ENCODE measurements at regions not wholly inside any gene's neighbourhood (a gene's known extent, or its start where the extent isn't known, plus 50 kb on each side); places are given as distances from the start of the nearest gene placed in this dataset.
"Not testable (repeated sequence)": the region's sequence is repeated elsewhere in the genome, so short reads cannot be mapped to it uniquely, and the experiment has no call there.

DNA sequence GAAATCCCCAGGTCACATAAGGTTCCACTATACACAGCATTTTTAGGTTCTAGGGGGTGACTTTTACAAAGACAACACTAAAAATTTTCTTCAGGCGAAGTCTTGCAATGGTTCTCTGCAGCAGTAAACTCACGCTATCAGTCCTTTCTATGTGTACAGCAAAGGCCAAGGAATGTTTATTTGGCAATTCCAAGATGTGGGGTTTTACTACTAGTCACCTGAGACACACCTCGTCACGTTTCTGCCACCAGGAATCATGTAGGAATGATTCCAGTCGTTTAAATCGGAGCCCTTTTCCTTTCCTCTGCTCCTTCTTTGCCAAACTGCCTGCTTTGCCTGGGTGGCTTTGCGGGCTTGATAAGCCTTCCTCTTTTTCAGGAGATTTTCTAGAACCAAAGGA, 75.9 kb upstream of the ENPEP start:
- TF ChIP-seq TAF1 (IDR thresholded peaks at IDR 0.05; ENCODE audit: low read depth, low read length): no peak
- no peak for TF ChIP-seq POU2F2 (IDR thresholded peaks at IDR 0.05; ENCODE audit: low read depth, low read length)
- TF ChIP-seq PAX5 (IDR thresholded peaks at IDR 0.05; ENCODE audit: insufficient read depth, low read length, severe bottlenecking): no peak
- no peak for TF ChIP-seq POLR2A (IDR thresholded peaks at IDR 0.05; ENCODE audit: low read depth, low read length)
- no peak for FAIRE-seq
- DNase-seq (ENCODE audit: insufficient read length, low spot score): no peak

DNA sequence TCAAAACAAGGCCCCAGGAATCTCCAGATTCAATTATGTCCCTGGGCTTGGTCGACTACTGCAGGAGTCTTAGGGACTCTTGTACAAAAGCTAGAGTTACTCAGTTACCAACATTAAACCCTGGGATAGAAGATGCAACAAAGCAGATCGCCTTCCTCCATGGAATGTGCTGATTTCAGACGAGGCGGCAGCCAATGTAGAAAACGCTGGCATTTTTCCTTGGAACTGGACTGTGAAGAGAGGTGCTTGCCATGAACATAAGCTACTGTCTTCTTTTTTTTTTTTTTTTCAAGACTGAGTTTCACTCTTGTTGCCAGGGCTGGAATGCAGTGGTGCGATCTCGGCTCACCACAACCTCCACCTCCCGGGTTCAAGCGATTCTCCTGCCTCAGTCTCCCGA, 76.9 kb upstream of the ENPEP start:
- not testable (repeated sequence) for DNase-seq (ENCODE audit: insufficient read length, low spot score); FAIRE-seq

DNA sequence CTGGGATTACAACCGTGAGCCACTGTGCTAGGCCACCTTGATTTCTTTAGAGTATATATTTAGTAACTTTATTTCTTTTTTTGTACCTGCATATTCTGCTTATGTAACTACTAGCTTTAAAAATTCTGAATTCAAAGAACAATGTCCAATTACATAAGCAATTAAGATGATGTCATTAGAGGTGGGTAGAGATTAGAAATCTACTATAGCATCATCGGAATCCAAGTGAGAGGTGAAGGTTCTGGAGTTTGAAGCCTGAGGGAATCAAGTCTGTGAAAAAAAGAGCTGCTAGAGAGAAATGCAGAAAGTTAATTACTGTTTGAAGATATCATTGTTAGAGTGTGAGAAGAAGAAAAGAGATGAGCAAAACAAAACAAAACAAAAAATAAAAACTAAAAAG, 79.0 kb upstream of the ENPEP start:
- no peak for TF ChIP-seq POLR2AphosphoS5 (IDR thresholded peaks at IDR 0.05; ENCODE audit: low read depth, low read length)
- DNase-seq (ENCODE audit: insufficient read length, low spot score): no peak
- no peak for FAIRE-seq

DNA sequence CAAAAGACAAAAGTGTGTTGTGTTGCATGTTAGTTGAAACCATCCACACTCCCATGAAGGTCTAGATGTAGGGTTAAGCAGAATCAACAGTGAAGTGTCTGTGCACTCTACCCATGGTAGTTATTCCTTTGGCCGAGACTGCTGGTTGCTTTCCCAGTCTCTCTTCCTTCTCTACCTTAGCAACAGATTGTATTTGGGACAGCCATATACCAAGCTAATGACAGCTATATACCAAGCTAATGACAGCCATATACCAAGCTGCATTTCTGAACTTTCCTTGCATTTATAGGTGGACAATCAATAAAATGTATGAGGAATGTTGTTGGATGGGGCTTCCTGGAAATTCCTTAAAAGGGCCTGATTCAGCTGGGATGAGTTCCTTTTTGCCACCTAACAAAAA, 80.5 kb upstream of the ENPEP start:
- no peak for DNase-seq (ENCODE audit: insufficient read length, low spot score)
- TF ChIP-seq POU2F2 (IDR thresholded peaks at IDR 0.05; ENCODE audit: low read depth, low read length) (no peak), PAX5 (IDR thresholded peaks at IDR 0.05; ENCODE audit: insufficient read depth, low read length, severe bottlenecking) (no peak), SPI1 (IDR thresholded peaks at IDR 0.05; ENCODE audit: low read depth, low read length) (no peak), POLR2A (IDR thresholded peaks at IDR 0.05; ENCODE audit: low read depth, low read length) (no peak), TAF1 (IDR thresholded peaks at IDR 0.05; ENCODE audit: low read depth, low read length) (no peak), POLR2AphosphoS5 (IDR thresholded peaks at IDR 0.05; ENCODE audit: low read depth, low read length) (no peak)
- no peak for FAIRE-seq

DNA sequence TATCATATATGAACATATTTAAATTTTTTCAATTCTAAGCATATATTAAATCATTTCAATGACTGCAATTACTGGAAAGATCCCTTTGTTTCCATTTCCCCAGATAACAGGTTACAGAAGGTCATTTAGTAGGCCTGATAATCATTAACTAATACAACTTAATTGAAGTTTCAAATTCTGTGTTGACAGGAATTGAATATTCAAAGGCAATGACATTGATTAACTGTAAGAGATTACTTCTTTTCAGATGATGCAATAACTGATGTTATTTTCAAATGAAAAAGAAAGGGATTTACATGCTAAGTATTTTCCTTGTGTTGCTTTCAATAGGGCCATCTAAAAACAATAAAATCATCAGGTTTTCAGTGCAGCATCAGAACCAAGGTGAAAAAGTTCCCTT, 81.1 kb upstream of the ENPEP start:
- TF ChIP-seq POLR2AphosphoS5 (IDR thresholded peaks at IDR 0.05; ENCODE audit: low read depth, low read length) (no peak), SPI1 (IDR thresholded peaks at IDR 0.05; ENCODE audit: low read depth, low read length) (no peak), PAX5 (IDR thresholded peaks at IDR 0.05; ENCODE audit: insufficient read depth, low read length, severe bottlenecking) (no peak), TAF1 (IDR thresholded peaks at IDR 0.05; ENCODE audit: low read depth, low read length) (no peak), POLR2A (IDR thresholded peaks at IDR 0.05; ENCODE audit: low read depth, low read length) (no peak)
- FAIRE-seq (no peak), DNase-seq (ENCODE audit: insufficient read length, low spot score) (no peak)

DNA sequence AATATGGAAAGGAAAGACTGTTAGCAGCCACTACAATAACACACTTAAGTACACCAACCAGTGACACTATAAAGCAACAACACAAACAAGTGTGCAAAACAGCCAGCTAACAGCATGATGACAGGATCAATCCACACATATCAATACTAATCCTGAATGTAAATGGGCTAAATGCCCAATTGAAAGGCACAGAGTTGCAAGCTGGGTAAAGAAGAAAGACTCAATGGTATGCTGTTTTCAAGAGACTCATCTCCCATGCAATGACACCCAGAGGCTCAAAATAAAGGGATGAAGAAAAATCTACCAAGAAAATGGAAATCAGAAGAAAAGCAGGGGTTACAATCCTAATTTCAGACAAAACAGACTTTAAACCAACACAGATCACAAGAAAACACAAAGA, 94.2 kb upstream of the ENPEP start:
- FAIRE-seq (no peak), DNase-seq (ENCODE audit: insufficient read length, low spot score) (no peak)
- TF ChIP-seq TAF1 (IDR thresholded peaks at IDR 0.05; ENCODE audit: low read depth, low read length) (no peak), SPI1 (IDR thresholded peaks at IDR 0.05; ENCODE audit: low read depth, low read length) (no peak), POLR2AphosphoS5 (IDR thresholded peaks at IDR 0.05; ENCODE audit: low read depth, low read length) (no peak), POU2F2 (IDR thresholded peaks at IDR 0.05; ENCODE audit: low read depth, low read length) (no peak), POLR2A (IDR thresholded peaks at IDR 0.05; ENCODE audit: low read depth, low read length) (no peak), PAX5 (IDR thresholded peaks at IDR 0.05; ENCODE audit: insufficient read depth, low read length, severe bottlenecking) (no peak)

DNA sequence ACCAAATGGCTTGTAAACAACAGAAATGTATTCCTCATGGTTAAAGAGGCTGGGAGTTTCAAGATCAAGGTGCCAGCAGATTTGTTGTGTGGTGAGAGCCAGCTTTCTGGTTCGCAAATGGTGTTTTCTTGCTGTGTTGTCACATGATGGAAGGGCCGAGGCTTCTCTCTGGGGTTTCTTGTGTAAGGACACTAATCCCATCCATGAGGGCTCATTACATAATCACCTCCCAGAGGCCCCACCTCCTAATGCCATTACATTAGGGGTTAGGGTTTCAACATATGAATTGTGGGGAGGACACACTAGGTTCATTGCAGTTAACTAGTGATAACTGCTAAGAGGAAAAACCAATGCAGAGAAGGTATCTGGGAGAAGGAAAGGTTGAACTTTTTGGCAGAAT, 103.5 kb upstream of the ENPEP start:
- TF ChIP-seq POU2F2 (IDR thresholded peaks at IDR 0.05; ENCODE audit: low read depth, low read length) (no peak), PAX5 (IDR thresholded peaks at IDR 0.05; ENCODE audit: insufficient read depth, low read length, severe bottlenecking) (no peak), POLR2A (IDR thresholded peaks at IDR 0.05; ENCODE audit: low read depth, low read length) (no peak), TAF1 (IDR thresholded peaks at IDR 0.05; ENCODE audit: low read depth, low read length) (no peak), SPI1 (IDR thresholded peaks at IDR 0.05; ENCODE audit: low read depth, low read length) (no peak), POLR2AphosphoS5 (IDR thresholded peaks at IDR 0.05; ENCODE audit: low read depth, low read length) (no peak)
- DNase-seq (ENCODE audit: insufficient read length, low spot score) (no peak), FAIRE-seq (no peak)

DNA sequence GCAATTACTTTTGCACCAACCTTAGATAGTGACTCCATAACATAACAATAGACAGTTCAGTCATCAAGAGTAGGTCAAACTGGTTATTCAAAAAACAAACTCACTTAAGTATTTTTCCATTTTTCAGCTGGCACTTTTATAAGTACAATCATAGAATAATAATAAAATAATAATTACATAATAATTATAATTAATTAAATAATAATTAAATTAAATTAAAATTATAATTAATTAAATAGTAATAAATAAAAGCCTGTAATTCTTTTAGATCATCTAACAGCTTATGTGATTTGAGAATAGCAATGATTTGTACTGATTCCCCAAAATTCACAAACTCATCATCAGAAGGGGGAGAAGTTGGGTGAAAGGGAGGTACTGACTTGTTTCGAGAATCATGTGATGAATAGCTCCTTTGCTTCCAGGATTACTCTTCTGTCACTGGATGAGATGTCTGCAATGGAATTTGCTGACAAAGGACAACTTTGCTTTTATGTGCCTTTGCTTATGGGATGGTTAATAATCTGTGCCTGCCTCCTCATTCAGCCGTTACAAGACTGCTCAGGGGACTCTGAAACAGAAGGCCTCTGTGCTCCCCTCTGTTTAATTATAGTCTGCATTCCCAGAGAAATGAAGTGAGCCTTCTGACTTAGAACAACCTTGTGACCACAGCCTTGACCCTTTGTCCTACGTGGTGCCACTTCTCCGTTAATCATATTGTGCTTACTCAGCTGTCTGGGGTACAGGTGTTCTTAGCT, 104.8 kb upstream of the ENPEP start:
- TF ChIP-seq SPI1 (IDR thresholded peaks at IDR 0.05; ENCODE audit: low read depth, low read length) (no peak), POU2F2 (IDR thresholded peaks at IDR 0.05; ENCODE audit: low read depth, low read length) (no peak), POLR2A (IDR thresholded peaks at IDR 0.05; ENCODE audit: low read depth, low read length) (no peak), TAF1 (IDR thresholded peaks at IDR 0.05; ENCODE audit: low read depth, low read length) (no peak), POLR2AphosphoS5 (IDR thresholded peaks at IDR 0.05; ENCODE audit: low read depth, low read length) (no peak), PAX5 (IDR thresholded peaks at IDR 0.05; ENCODE audit: insufficient read depth, low read length, severe bottlenecking) (no peak)
- no peak for DNase-seq (ENCODE audit: insufficient read length, low spot score)
- FAIRE-seq: no peak

DNA sequence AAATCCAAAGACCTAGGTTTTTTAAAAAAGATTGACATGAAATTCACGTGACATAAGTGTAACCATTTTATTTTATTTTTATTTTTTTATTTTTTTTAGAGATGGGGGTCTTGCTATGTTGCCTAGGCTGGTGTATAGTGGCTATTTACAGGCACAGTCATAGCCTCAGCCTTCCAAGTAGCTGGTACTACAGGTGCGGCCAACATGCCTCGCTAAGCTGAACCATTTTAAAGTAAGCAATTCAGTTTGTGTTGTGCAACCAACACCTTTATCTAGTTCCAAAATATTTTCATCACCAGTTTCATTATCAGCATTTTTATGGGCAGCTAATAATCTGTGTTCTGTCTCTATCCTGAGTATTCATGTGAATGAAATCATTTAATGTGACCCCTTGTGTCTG, 107.5 kb upstream of the ENPEP start:
- DNase-seq (ENCODE audit: insufficient read length, low spot score) (no peak), FAIRE-seq (no peak)
- no peak for TF ChIP-seq POLR2A (IDR thresholded peaks at IDR 0.05; ENCODE audit: low read depth, low read length)
- TF ChIP-seq TAF1 (IDR thresholded peaks at IDR 0.05; ENCODE audit: low read depth, low read length): no peak

DNA sequence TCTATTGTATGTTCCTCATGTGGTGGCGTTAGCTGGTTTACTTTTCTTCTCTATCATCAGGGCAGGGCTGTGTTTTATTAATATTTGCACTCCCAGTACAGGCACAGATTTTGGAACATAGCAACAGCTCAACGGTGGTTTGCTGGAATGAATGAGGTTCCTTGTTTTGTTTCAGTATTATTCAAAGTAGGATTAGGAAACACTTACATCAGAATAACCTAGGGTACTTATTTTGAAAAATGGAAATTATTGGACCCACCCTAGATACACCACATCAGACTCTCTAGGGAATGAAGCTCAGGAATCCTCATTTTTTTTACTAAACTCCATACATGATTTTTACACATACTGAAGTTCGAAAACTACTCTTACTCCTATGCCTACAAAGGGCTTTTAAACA, 108.8 kb upstream of the ENPEP start:
- TF ChIP-seq POLR2A (IDR thresholded peaks at IDR 0.05; ENCODE audit: low read depth, low read length) (no peak), PAX5 (IDR thresholded peaks at IDR 0.05; ENCODE audit: insufficient read depth, low read length, severe bottlenecking) (no peak), POLR2AphosphoS5 (IDR thresholded peaks at IDR 0.05; ENCODE audit: low read depth, low read length) (no peak), POU2F2 (IDR thresholded peaks at IDR 0.05; ENCODE audit: low read depth, low read length) (no peak), SPI1 (IDR thresholded peaks at IDR 0.05; ENCODE audit: low read depth, low read length) (no peak), TAF1 (IDR thresholded peaks at IDR 0.05; ENCODE audit: low read depth, low read length) (no peak)
- FAIRE-seq (no peak), DNase-seq (ENCODE audit: insufficient read length, low spot score) (no peak)

DNA sequence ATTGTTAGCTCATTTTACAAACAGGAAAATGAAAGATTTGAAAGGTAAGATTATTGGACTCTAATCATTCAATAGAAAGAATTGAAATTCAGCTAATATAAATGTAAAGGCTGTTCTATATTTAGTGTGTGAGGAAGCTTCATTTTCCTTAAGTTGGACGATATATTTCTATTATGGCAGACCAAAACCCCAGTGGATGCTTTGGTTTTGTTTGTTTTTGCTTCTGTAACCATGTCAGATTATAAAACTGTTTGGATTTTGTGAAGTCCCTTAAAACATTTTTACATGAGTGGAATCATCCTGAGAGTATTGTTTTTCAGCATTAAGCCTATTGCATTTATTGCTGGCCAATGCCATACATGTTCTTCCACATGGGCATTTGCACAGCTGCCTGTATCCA, 110.2 kb upstream of the ENPEP start:
- TF ChIP-seq POLR2A (IDR thresholded peaks at IDR 0.05; ENCODE audit: low read depth, low read length): no peak
- no peak for TF ChIP-seq POU2F2 (IDR thresholded peaks at IDR 0.05; ENCODE audit: low read depth, low read length)
- TF ChIP-seq SPI1 (IDR thresholded peaks at IDR 0.05; ENCODE audit: low read depth, low read length): no peak
- TF ChIP-seq TAF1 (IDR thresholded peaks at IDR 0.05; ENCODE audit: low read depth, low read length): no peak
- no peak for TF ChIP-seq POLR2AphosphoS5 (IDR thresholded peaks at IDR 0.05; ENCODE audit: low read depth, low read length)
- TF ChIP-seq PAX5 (IDR thresholded peaks at IDR 0.05; ENCODE audit: insufficient read depth, low read length, severe bottlenecking): no peak
- FAIRE-seq (no peak), DNase-seq (ENCODE audit: insufficient read length, low spot score) (no peak)
